HTR-8/SVneo (cell line): ENCODE measurements at regions not wholly inside any gene's neighbourhood (a gene's known extent, or its start where the extent isn't known, plus 50 kb on each side); places are given as distances from the start of the nearest gene placed in this dataset.
"Not testable (repeated sequence)": the region's sequence is repeated elsewhere in the genome, so short reads cannot be mapped to it uniquely, and the experiment has no call there.

Experiments
- DNase-seq: peaks from one replicate; pipeline ENCODE4 v3.0.0; 2011; ENCODE audit warnings: low spot score, mixed read lengths; ENCODE audit not compliant: insufficient read length
- FAIRE-seq: peaks from 2 replicates; lab custom pipeline; 2011; peaks lifted over from hg19 to GRCh38; lab: Jason Lieb, UNC

- FAIRE-seq = no peak
- no peak for DNase-seq
Observed at GRCh38 chr11:15300341-15300740, 185.6 kb downstream of the INSC start.

- DNase-seq (no peak), FAIRE-seq (no peak)
Observed at GRCh38 chr11:15307619-15308024, 192.9 kb downstream of the INSC start.

GRCh38 chr11:15308840-15309239, 194.1 kb downstream of the INSC start:
- no peak for DNase-seq
- no peak for FAIRE-seq

DNA sequence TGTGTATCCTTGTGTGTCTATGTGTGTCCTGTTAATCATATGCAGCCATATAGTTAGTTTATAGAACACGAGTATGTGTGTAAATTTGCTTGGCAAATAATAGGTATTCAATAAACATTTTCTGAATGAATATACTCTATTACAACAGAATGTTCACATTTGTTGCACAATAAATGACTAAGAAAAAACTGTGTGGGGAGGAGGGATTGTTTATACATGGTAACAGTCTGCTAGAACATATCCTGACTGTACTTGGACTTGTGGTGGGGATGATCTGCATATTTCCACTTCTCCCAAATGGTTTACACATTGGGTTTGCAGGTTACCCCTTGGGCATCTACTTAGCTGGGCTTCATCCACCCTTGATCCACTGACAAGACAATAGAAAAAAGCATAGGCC, 194.6 kb downstream of the INSC start:
- DNase-seq (no peak), FAIRE-seq (no peak)

DNA sequence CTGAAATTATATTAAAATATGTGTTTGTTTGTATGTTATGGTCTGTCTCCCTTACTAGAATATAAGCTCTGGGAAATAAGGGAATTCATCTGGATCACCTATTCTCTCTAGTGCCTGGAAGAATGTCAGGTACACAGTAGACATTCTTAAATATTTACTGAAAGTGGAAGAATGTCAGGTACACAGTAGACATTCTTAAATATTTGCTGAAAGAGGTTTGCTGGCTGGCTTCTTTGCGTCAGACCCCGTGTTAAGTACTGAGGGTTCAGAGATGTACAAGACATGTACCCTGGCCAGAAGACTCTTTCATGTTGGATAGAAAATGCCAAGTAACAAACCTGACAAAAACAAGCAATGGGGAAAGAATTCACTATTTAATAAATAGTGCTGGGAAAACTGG, 199.1 kb downstream of the INSC start:
- DNase-seq (no peak), FAIRE-seq (no peak)

DNA sequence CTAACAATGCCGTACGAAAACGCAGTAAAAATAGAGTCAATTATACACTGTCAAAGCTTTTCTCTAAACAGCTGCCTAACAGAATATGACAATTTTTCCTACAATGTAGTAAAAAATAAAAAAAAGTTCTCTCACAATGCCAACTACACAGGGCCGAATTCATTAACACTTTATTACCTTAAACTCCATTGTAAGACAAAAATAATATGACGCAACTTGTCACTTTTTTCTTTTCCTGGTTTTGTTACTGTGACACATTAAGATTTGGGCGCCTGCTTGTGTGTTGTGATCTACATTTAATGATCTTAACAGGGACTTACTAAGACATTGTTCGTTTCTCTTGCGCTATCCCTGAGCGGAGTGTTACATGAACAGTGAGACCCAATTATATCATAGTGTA, 204.1 kb downstream of the INSC start:
- DNase-seq (no peak), FAIRE-seq (no peak)

DNA sequence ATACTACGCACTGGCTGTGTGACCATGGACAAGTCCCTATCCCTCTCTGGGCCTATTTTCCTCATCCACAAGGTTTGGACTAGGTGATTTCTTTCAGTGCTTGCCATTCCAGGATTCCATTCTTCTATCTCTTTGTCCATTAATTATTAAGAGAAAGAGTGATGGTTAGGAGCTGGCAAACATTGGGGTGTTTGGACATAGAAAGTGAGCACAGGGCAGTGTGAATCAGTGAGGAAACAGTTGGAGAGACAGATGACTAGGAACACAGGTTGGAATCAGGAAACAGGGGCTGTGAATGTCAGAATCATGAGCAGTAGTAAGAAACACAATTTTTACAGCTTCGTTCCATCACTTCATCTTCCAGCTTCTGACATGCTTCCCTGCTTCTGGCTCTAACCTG, 211.8 kb downstream of the INSC start:
- no peak for FAIRE-seq
- no peak for DNase-seq

GRCh38 chr11:15327786-15328231, 213.1 kb downstream of the INSC start:
- DNase-seq (peak; percentile 5), FAIRE-seq (no peak)

GRCh38 chr11:15333407-15333806, 218.7 kb downstream of the INSC start:
- DNase-seq (no peak), FAIRE-seq (no peak)

- no peak for DNase-seq
Observed at GRCh38 chr11:15334766-15335165, 220.0 kb downstream of the INSC start.

GRCh38 chr11:15336021-15336420, 221.3 kb downstream of the INSC start:
- DNase-seq = no peak
- FAIRE-seq = no peak

More at GRCh38 chr11:15334766-15335165, 220.0 kb downstream of the INSC start:
- FAIRE-seq = no peak

DNA sequence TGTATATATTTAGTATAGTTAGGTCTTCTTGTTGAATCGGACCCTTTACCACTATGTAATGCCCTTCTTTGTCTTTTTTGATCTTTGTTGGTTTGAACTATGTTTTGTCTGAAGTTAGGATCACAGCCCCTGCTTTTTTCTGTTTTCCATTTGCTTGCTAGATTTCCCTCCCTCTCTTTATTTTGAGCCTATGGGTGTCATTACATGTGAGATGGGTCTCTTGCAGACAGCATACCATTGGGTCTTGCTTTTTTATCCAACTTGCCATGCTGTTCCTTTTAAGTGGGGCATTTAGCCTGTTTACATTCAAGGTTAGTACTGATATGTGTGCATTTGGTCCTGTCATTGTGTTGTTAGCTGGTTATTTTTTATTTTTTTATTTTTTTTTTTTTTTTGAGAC, 224.6 kb downstream of the INSC start:
- FAIRE-seq (no peak), DNase-seq (no peak)

DNA sequence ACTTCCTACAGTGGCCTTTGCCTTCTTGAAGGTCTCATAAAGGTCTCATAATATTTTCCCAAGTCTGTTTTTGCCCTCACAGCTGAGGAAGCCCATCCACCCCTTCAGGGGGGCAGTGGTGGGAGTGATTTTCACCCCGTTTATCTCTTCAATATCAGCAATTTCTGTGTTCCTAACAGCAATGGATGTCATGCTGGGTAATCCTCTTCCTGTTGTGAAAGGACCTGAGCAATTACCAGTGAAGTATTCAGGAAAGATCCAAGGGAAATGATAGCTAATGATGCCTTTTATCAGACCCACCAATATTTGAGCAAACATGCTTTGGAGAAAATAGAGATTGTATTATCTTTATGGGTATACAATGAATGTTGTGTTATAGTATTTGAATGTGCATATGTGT, 226.9 kb downstream of the INSC start:
- FAIRE-seq (no peak), DNase-seq (no peak)

DNA sequence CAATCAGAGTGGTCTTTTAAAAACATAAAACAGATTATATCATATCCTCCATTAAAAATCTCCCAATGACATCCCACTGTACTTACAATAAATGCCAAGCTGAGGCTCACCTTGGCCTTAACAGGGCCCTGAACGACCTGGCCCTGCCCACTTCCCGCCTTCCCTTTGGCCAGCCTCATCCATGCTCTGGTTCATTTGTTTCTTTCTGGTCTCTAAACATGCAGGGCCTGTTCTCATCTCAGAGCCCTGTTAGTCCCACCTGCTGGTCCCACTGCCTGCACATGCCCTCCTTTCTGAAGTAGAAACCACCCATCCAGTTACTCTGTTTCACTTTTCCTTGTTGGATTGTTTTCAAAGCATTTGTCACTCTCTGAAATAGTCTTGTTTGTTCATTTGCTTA, 227.4 kb downstream of the INSC start:
- FAIRE-seq = no peak
- no peak for DNase-seq

GRCh38 chr11:15346907-15347306, 232.2 kb downstream of the INSC start:
- DNase-seq (no peak), FAIRE-seq (no peak)

- FAIRE-seq (no peak), DNase-seq (no peak)
Observed at GRCh38 chr11:15347969-15348734, 233.4 kb downstream of the INSC start.

- FAIRE-seq (no peak), DNase-seq (no peak)
Observed at GRCh38 chr11:15349413-15349812, 234.7 kb downstream of the INSC start.

- DNase-seq (no peak), FAIRE-seq (no peak)
Observed at GRCh38 chr11:15361316-15361715, 246.6 kb downstream of the INSC start.

GRCh38 chr11:15365286-15365685, 250.6 kb downstream of the INSC start:
- FAIRE-seq, DNase-seq: not testable (repeated sequence)

DNA sequence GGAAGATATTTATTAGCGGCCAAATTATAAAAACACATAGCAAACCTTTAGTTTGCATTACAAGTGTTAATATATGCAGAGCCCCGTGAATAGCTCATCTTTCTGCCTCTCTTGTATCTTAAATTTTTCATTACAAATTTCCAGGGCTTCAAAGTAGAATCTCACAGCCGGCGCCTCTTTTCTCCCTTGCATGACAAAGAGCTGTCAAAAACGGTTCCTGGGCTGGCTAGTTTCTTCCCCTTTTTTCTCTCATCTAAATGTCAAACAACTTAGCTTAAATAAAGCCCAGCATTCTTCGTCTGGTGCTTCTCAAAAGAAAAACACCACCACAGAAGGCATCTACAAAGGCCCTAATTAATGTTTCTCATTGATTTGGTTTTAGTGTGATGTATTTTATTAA, 253.0 kb downstream of the INSC start:
- DNase-seq = no peak

DNA sequence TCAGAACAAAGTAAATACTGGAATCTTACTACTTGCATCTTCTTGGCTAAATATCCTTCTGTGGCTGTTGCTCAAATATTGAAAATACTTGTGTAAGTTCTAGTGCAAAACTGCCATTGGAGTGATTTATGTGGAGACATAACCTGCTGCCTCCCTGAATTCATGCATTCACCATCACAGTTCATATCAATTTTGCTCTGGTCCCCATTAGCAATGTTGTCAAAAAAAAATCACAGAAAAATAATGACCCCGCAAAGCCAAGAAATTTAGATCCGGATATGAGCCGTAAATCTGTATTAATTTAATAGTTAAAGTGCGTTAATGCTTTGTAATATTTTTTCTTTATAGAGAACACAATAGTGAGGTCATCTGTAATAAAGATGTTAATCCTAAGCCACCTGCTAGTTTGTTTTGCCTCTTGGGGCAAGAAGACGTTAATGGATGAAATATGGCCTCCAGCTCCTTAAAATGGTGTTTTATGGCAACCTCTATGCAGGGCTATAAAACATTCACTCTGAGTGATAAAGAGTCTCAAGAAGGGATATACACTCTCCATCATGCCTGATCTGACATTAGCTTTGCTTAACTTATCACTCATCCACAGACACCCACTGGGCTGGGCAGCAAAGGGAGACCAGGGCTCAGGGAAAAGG, 255.9 kb downstream of the INSC start:
- FAIRE-seq (no peak), DNase-seq (no peak)

More for the DNA sequence above, 253.0 kb downstream of the INSC start:
- FAIRE-seq = no peak

DNA sequence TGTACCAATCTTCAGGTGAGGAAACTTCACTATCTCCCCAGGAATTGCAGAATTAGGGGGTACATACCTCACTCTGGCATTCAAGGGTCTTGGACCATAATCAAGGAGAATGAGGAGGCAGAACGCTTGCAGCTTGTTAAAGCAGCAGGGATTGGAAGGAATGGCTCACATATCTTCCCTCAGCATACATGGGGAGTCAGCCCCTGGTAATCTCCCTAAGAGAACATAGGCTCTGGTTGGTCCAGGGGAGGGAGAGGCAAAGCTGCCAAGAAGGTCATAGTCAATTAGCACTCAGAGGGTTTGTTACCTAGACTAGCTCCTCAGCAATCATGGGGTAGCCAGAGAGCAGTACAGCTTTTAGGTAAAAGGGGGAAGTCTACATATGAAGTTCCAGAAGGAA, 256.8 kb downstream of the INSC start:
- no peak for FAIRE-seq
- no peak for DNase-seq
